H9 (cell line): ENCODE measurements at regions not wholly inside any gene's neighbourhood (a gene's known extent, or its start where the extent isn't known, plus 50 kb on each side); places are given as distances from the start of the nearest gene placed in this dataset.

Source experiments
- DNase-seq: peaks from one replicate; pipeline ENCODE4 v3.0.0-alpha.2; 2017
- H2AFZ ChIP-seq: one replicate; pipeline ENCODE4 v1.6.1; 2013; ENCODE audit warnings: mild to moderate bottlenecking, low read length, control low read depth, moderate library complexity
- H2AK5ac ChIP-seq: 2 replicates; pipeline ENCODE4 v1.6.1; 2013; ENCODE audit warnings: low read length, control low read depth, mixed read lengths; ENCODE audit not compliant: insufficient read length
- H2BK120ac ChIP-seq: one replicate; pipeline ENCODE4 v1.6.1; 2013; ENCODE audit warnings: low read depth, mild to moderate bottlenecking, low read length, control low read depth, inconsistent platforms; ENCODE audit not compliant: poor library complexity, severe bottlenecking
- H2BK12ac ChIP-seq: 2 replicates; pipeline ENCODE4 v1.6.1; 2013; ENCODE audit warnings: low read length, control low read depth, mixed read lengths, low read depth; ENCODE audit not compliant: insufficient read length
- H2BK15ac ChIP-seq: 2 replicates; pipeline ENCODE4 v1.6.1; 2013; ENCODE audit warnings: low read depth, low read length, control low read depth
- H2BK20ac ChIP-seq: one replicate; pipeline ENCODE4 v1.6.1; 2013; ENCODE audit warnings: low read depth, mild to moderate bottlenecking, low read length, control low read depth, inconsistent platforms; ENCODE audit not compliant: poor library complexity, severe bottlenecking
- H2BK5ac ChIP-seq: 2 replicates; pipeline ENCODE4 v1.6.1; 2013; ENCODE audit warnings: low read length, control low read depth, mixed read lengths; ENCODE audit not compliant: insufficient read length
- H3K14ac ChIP-seq: 2 replicates; pipeline ENCODE4 v1.6.1; 2013; ENCODE audit warnings: low read length, control low read depth; ENCODE audit not compliant: insufficient read depth
- H3K18ac ChIP-seq: 2 replicates; pipeline ENCODE4 v1.6.1; 2013; ENCODE audit warnings: low read depth, mild to moderate bottlenecking, mixed read lengths, low read length, control low read depth; ENCODE audit not compliant: insufficient read length
- H3K23ac ChIP-seq: 2 replicates; pipeline ENCODE4 v1.6.1; 2013; ENCODE audit warnings: low read length, control low read depth, mixed read lengths, low read depth; ENCODE audit not compliant: insufficient read length
- H3K23me2 ChIP-seq: 2 replicates; pipeline ENCODE4 v1.6.1; 2013; ENCODE audit warnings: low read depth, mild to moderate bottlenecking, mixed read lengths, low read length, control low read depth; ENCODE audit not compliant: insufficient read length, poor library complexity, severe bottlenecking
- H3K27ac ChIP-seq: 2 replicates; pipeline ENCODE4 v1.5.1; 2013; ENCODE audit warnings: low read length, control low read depth, mixed read lengths, low read depth; ENCODE audit not compliant: insufficient read length
- H3K27me3 ChIP-seq: 2 replicates; pipeline ENCODE4 v1.6.1; 2013; ENCODE audit warnings: low read length, control low read depth, inconsistent platforms; ENCODE audit not compliant: insufficient read depth
- H3K4ac ChIP-seq: 2 replicates; pipeline ENCODE4 v1.6.1; 2013; ENCODE audit warnings: low read depth, mild to moderate bottlenecking, control low read depth, inconsistent platforms, low read length, moderate library complexity
- H3K4me1 ChIP-seq: 2 replicates; pipeline ENCODE4 v1.6.1; 2013; ENCODE audit warnings: low read length, control low read depth, inconsistent platforms; ENCODE audit not compliant: insufficient read depth
- H3K4me2 ChIP-seq: 2 replicates; pipeline ENCODE4 v1.6.1; 2013; ENCODE audit warnings: low read length, control low read depth, mixed read lengths; ENCODE audit not compliant: insufficient read length, insufficient read depth
- H3K56ac ChIP-seq: 2 replicates; pipeline ENCODE4 v1.6.1; 2013; ENCODE audit warnings: low read depth, mild to moderate bottlenecking, mixed read lengths, low read length, control low read depth; ENCODE audit not compliant: insufficient read length
- H3K79me1 ChIP-seq: 2 replicates; pipeline ENCODE4 v1.6.1; 2013; ENCODE audit warnings: low read depth, mild to moderate bottlenecking, moderate library complexity, low read length, control low read depth, inconsistent platforms; ENCODE audit not compliant: insufficient read depth, poor library complexity, severe bottlenecking
- H3K79me2 ChIP-seq: 2 replicates; pipeline ENCODE4 v1.6.1; 2013; ENCODE audit warnings: low read length, control low read depth, inconsistent platforms; ENCODE audit not compliant: insufficient read depth
- H3K9ac ChIP-seq: 2 replicates; pipeline ENCODE4 v1.6.1; 2013; ENCODE audit warnings: low read length, control low read depth, mixed read lengths; ENCODE audit not compliant: insufficient read length; ENCODE audit errors: extremely low read depth
- H3K9me3 ChIP-seq: one replicate; pipeline ENCODE4 v1.6.1; 2013; ENCODE audit warnings: low read depth, low read length, inconsistent platforms; ENCODE audit not compliant: control insufficient read depth
- H3T11ph ChIP-seq: one replicate; pipeline ENCODE4 v1.6.1; 2013; ENCODE audit warnings: mild to moderate bottlenecking, low read length, control low read depth, inconsistent platforms
- H4K20me1 ChIP-seq: one replicate; pipeline ENCODE4 v1.6.1; 2013; ENCODE audit not compliant: control insufficient read depth, insufficient read length, insufficient read depth
- H4K5ac ChIP-seq: 2 replicates; pipeline ENCODE4 v1.6.1; 2013; ENCODE audit warnings: low read depth, mild to moderate bottlenecking, mixed read lengths, low read length, control low read depth; ENCODE audit not compliant: insufficient read length
- H4K8ac ChIP-seq: replicated peaks from 2 replicates; pipeline ENCODE4 v1.6.1; 2013; ENCODE audit warnings: low read length, control low read depth, mixed read lengths, low read depth; ENCODE audit not compliant: insufficient read length
- H4K91ac ChIP-seq: 2 replicates; pipeline ENCODE4 v1.6.1; 2013; ENCODE audit warnings: low read depth, mild to moderate bottlenecking, moderate library complexity, mixed read lengths, low read length, control low read depth; ENCODE audit not compliant: insufficient read length
- H3K27ac Mint-ChIP-seq, 3 experiments: 2 replicates in 2 of 3; 3 replicates in 1 of 3; pipeline ENCODE4 v1.8.0; 2020 to 2021; ENCODE audit warnings: mixed read lengths in 3 of 3, mild to moderate bottlenecking in 1 of 3, moderate library complexity in 1 of 3
- H3K27me3 Mint-ChIP-seq: 2 replicates; pipeline ENCODE4 v1.8.0; 2021; ENCODE audit warnings: low read depth, mild to moderate bottlenecking, moderate library complexity, mixed read lengths
- H3K36me3 Mint-ChIP-seq, 3 experiments: 2 replicates in 2 of 3; 3 replicates in 1 of 3; pipeline ENCODE4 v1.8.0; 2020 to 2021; ENCODE audit warnings: low read depth in 3 of 3, mixed read lengths in 3 of 3; ENCODE audit not compliant: insufficient read depth in 1 of 3
- H3K4me1 Mint-ChIP-seq, 2 experiments: 2 replicates each; pipeline ENCODE4 v1.8.0; 2020; ENCODE audit warnings: mixed read lengths in 2 of 2
- H3K4me3 Mint-ChIP-seq, 2 experiments: 2 replicates in 1 of 2; 3 replicates in 1 of 2; pipeline ENCODE4 v1.8.0; 2020 to 2021; ENCODE audit warnings: mild to moderate bottlenecking in 2 of 2, mixed read lengths in 2 of 2, moderate library complexity in 1 of 2
- H3K9me3 Mint-ChIP-seq, 2 experiments: 2 replicates in 1 of 2; 3 replicates in 1 of 2; pipeline ENCODE4 v1.8.0; 2020; ENCODE audit warnings: mild to moderate bottlenecking in 2 of 2, mixed read lengths in 2 of 2, moderate library complexity in 1 of 2
- CTCF ChIP-seq: fragments of 200-600 bp; sonication (generic); conservative IDR thresholded peaks from 3 replicates; pipeline ENCODE4 v1.8.0; 2021; ENCODE audit warnings: antibody characterized with exemption, mild to moderate bottlenecking
- WGBS: extraction: QIAGEN DNeasy Blood & Tissue Kit; methylation state at CpG from one replicate; pipeline ENCODE4 v1.1.7; 2013; ENCODE audit warnings: missing lambda C conversion rate, low lambda C conversion rate, mixed read lengths; ENCODE audit not compliant: insufficient read length; ENCODE audit errors: extremely low coverage; 5-methylcytosine and 5-hydroxymethylcytosine counted together

- no peak overlapping the region for H3K4me3 Mint-ChIP-seq
- H3K27me3 Mint-ChIP-seq: peaks cover 3% of the 10 kb centered on the region; the same call in 1 of the 2 replicates
- Histone ChIP-seq H3K4me1 (no peaks in the 10 kb centered on the region), H4K20me1 (no peaks in the 10 kb centered on the region), H3T11ph (no peak overlapping the region), H4K5ac (no peak overlapping the region), H2AFZ (no peak overlapping the region), H3K27me3 (no peaks in the 10 kb centered on the region), H2BK20ac (no peak overlapping the region), H3K4ac (no peak overlapping the region), H3K56ac (no peak overlapping the region), H2BK15ac (no peak overlapping the region), H3K18ac (no peak overlapping the region), H3K9me3 (no peaks in the 10 kb centered on the region), H3K14ac (no peak overlapping the region), H3K23me2 (no peaks in the 10 kb centered on the region), H4K91ac (no peak overlapping the region), H2BK12ac (no peak overlapping the region), H3K79me1 (no peaks in the 10 kb centered on the region), H2AK5ac (no peak overlapping the region), H3K79me2 (no peaks in the 10 kb centered on the region), H2BK5ac (no peak overlapping the region), H2BK120ac (no peak overlapping the region), H3K9ac (no peak overlapping the region), H3K23ac (no peak overlapping the region), H3K4me2 (no peak overlapping the region), H4K8ac (no peak overlapping the region), H3K27ac (no peak overlapping the region)
- no peak for DNase-seq
- peaks cover 0 to 10% (median 0%) of the 10 kb centered on the region in 3 experiments; a peak in 1 of 7 replicates for H3K36me3 Mint-ChIP-seq
- TF ChIP-seq CTCF: no peak
- H3K4me1 Mint-ChIP-seq: peaks cover 17 to 20% of the 10 kb centered on the region in 2 experiments
- no CpG with 5 or more reads among the region's 1 CpG for WGBS
- H3K27ac Mint-ChIP-seq: no peak overlapping the region
- H3K9me3 Mint-ChIP-seq: peaks cover 0 to 4% of the 10 kb centered on the region in 2 experiments; a peak in 3 of 5 replicates
Observed at GRCh38 chr11:27242591-27242990, 120.4 kb downstream of the CCDC34 start.
